Hippocampal formation (tissue), 2 donors: ENCODE measurements at regions not wholly inside any gene's neighbourhood (a gene's known extent, or its start where the extent isn't known, plus 50 kb on each side); places are given as distances from the start of the nearest gene placed in this dataset.
"Not testable (repeated sequence)": the region's sequence is repeated elsewhere in the genome, so short reads cannot be mapped to it uniquely, and the experiment has no call there.

Experiments used
- DNase-seq, 2 donors: peaks; one replicate each; lab custom pipeline; 2025; lab: John Stamatoyannopoulos, UW

GRCh38 chr17:68141050-68141449 lies 105.5 kb downstream of the KPNA2 start:
- no peak for DNase-seq

- no peak for DNase-seq
These were observed 105.2 kb upstream of the AMZ2 start for GRCh38 chr17:68142595-68142994.

GRCh38 chr17:68143425-68143824 lies 104.4 kb upstream of the AMZ2 start:
- no peak for DNase-seq

GRCh38 chr17:68145088-68145487 lies 102.8 kb upstream of the AMZ2 start:
- DNase-seq, result no peak

GRCh38 chr17:68148936-68149335 lies 98.9 kb upstream of the AMZ2 start:
- no peak for DNase-seq

GRCh38 chr17:68152161-68152571 lies 95.7 kb upstream of the AMZ2 start:
- DNase-seq, result no peak

GRCh38 chr17:68155692-68156091 lies 92.2 kb upstream of the AMZ2 start:
- DNase-seq, result no peak

- no peak for DNase-seq
These were observed 86.0 kb upstream of the AMZ2 start for GRCh38 chr17:68161644-68162428.

- not testable (repeated sequence) for DNase-seq
These were observed 79.3 kb upstream of the AMZ2 start for GRCh38 chr17:68168273-68169164.

- not testable (repeated sequence) for DNase-seq
These were observed 78.5 kb upstream of the AMZ2 start for GRCh38 chr17:68169165-68169821.

- DNase-seq, result no peak
These were observed 78.0 kb upstream of the AMZ2 start for GRCh38 chr17:68169840-68170239.

- no peak for DNase-seq
These were observed 77.6 kb upstream of the AMZ2 start for GRCh38 chr17:68170246-68170645.

GRCh38 chr17:68172461-68172954 lies 75.3 kb upstream of the AMZ2 start:
- peak; percentile 41 to 48 for DNase-seq

- DNase-seq, result no peak
These were observed 72.4 kb upstream of the AMZ2 start for GRCh38 chr17:68175416-68175815.

- no peak for DNase-seq
These were observed 71.9 kb upstream of the AMZ2 start for GRCh38 chr17:68175905-68176304.

- no peak for DNase-seq
These were observed 71.1 kb upstream of the AMZ2 start for GRCh38 chr17:68176718-68177117.

- no peak for DNase-seq
These were observed 69.0 kb upstream of the AMZ2 start for GRCh38 chr17:68178831-68179230.

GRCh38 chr17:68179236-68179925 lies 68.5 kb upstream of the AMZ2 start:
- no peak for DNase-seq

GRCh38 chr17:68179926-68180285 lies 67.9 kb upstream of the AMZ2 start:
- no peak for DNase-seq

- DNase-seq, result no peak
These were observed 65.9 kb upstream of the AMZ2 start for GRCh38 chr17:68182011-68182306.

- no peak for DNase-seq
These were observed 64.8 kb upstream of the AMZ2 start for GRCh38 chr17:68182940-68183551.
